Fibroblast of villous mesenchyme (primary cell): ENCODE measurements at regions not wholly inside any gene's neighbourhood (a gene's known extent, or its start where the extent isn't known, plus 50 kb on each side); places are given as distances from the start of the nearest gene placed in this dataset.

Experiments used
- DNase-seq: peaks from one replicate; pipeline ENCODE4 v3.0.0-alpha.2; 2010; ENCODE audit warnings: low read depth
- H3K4me3 ChIP-seq: 2 replicates; pipeline ENCODE4 v1.5.1; 2011; ENCODE audit warnings: low read depth, mild to moderate bottlenecking, low read length
- CTCF ChIP-seq: IDR thresholded peaks from 2 replicates; pipeline ENCODE4 v1.5.1; 2012; ENCODE audit warnings: low read depth, mild to moderate bottlenecking, low read length; ENCODE audit not compliant: insufficient read depth

GRCh38 chr13:47158593-47158992 lies 261.7 kb upstream of the HTR2A start:
- no peak overlapping the region for H3K4me3 ChIP-seq
- DNase-seq: no peak
- no peak for TF ChIP-seq CTCF

GRCh38 chr13:47148543-47148942 lies 251.7 kb upstream of the HTR2A start:
- no peak overlapping the region for H3K4me3 ChIP-seq
- TF ChIP-seq CTCF: no peak
- no peak for DNase-seq

DNA sequence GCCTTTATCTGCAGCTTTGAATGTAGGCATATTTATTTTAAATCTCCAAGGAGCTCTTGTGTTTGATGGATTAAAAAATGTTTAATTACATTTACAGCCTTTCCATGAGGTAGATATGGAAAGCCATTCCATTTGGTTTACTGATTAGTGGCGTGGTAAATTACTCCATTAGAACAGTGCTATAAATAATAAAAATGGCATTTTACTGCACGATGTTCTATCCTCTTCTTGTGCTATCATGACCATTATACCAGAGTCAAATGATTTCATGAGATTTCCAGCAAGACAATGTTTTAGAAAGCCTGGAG lies 250.9 kb upstream of the HTR2A start:
- no peak for DNase-seq
- no peak overlapping the region for H3K4me3 ChIP-seq
- TF ChIP-seq CTCF: no peak

DNA sequence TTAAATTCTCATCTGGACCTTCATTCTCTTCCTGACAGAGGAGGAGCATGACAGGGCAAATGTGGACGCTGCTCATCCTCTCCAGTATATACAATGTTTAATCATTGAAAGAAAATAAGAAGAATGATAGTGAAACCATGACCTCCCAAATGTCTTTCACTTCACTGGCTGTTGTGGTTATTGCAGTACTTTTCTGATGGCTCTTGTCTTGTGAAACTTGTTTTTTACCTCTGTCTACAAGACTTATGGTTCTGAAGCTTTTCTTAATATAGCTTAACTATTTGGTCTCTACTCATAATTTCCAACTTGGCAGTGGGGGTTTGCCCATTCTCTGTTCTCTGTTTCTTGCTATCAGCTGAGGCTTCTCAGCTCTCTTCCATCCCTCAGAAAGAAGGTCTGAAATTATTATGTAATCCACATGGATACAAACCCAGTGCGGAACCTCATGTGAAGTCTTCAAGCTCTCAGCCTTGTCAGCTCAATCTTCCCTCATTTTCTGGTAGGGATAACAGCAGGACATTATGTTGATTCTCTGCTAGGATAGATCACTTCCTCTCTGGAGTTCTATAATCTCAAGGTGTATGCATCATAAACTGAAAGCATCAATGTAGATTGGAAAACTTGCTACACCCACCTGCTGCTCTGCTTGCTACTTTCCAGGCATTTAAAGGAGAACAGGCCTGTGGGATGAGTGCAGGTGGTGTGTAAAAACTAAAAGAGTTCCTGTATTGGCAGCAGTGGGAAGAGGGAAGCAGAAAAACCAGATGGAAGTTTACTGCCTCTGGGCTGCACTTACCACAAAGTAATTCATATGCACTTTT lies 250.3 kb upstream of the HTR2A start:
- no peak for TF ChIP-seq CTCF
- H3K4me3 ChIP-seq: no peak overlapping the region
- DNase-seq: no peak

GRCh38 chr13:47146136-47146535 lies 249.3 kb upstream of the HTR2A start:
- peak; percentile 6 for DNase-seq
- no peak for TF ChIP-seq CTCF
- no peak overlapping the region for H3K4me3 ChIP-seq

DNA sequence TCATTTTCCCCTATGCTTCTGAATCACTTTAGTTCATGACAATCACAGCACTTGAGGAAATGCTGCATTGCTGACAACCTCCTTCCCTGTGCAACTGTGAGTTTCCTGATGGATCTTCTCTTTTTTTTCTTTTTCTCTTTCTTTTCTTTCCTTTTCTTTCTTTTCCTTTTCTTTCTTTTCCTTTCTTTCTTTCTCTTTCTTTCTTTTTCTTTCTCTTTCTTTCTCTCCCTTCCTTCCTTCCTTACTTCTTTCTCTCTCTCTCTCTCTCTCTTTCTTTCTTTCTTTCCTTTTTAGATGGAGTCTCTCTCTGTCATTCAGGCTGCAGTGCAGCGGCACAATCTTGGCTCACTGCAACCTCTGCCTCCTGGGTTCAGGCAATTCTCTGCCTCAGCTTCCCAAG lies 247.9 kb upstream of the HTR2A start:
- TF ChIP-seq CTCF: no peak
- no peak for DNase-seq

DNA sequence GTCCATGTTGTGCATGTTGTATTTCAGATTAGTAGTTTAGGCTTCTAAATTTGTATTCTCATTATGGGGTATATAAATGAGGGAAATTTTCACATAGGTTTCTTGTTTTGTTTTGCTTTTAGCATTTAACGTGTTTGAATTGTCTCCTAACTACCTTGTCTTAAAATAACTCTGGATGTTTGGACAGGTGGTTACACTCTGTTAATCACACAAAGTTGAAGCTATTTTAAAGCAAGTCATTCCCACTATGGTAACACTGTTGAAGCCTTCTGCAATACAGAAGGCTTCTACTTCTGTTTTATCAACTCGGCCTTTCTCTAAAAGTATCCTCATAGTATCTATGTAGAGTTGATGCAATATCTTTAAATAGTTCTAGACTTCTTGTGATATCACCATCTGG lies 245.3 kb upstream of the HTR2A start:
- DNase-seq: no peak

More for the DNA sequence above, 247.9 kb upstream of the HTR2A start:
- no peak overlapping the region for H3K4me3 ChIP-seq

More for the DNA sequence above, 245.3 kb upstream of the HTR2A start:
- H3K4me3 ChIP-seq: no peak overlapping the region
- no peak for TF ChIP-seq CTCF
